Neural cell (in vitro differentiated cells): ENCODE measurements at regions not wholly inside any gene's neighbourhood (a gene's known extent, or its start where the extent isn't known, plus 50 kb on each side); places are given as distances from the start of the nearest gene placed in this dataset.

Experiments
- H2AFZ ChIP-seq: fragments of 200-600, 300-800 bp; sonication (generic), shearing (Covaris generic); 2 replicates; pipeline ENCODE4 v1.6.0; 2014; ENCODE audit warnings: low read depth, mild to moderate bottlenecking, antibody characterized with exemption, low read length, moderate library complexity
- H3F3A ChIP-seq: fragments of 200-600 bp; shearing (Covaris generic); 2 replicates; pipeline ENCODE4 v1.6.1; 2016; ENCODE audit warnings: mild to moderate bottlenecking, moderate library complexity, mixed read lengths, antibody characterized with exemption, low read length; ENCODE audit not compliant: insufficient read depth, poor library complexity, severe bottlenecking
- H3K27ac ChIP-seq: fragments of 200-600, 300-800 bp; sonication (generic), shearing (Covaris generic); 2 replicates; pipeline ENCODE4 v1.5.1; 2014; ENCODE audit warnings: mild to moderate bottlenecking, low read length, moderate library complexity
- H3K27me3 ChIP-seq: fragments of 300-800, 200-600 bp; sonication (generic), shearing (Covaris generic); 2 replicates; pipeline ENCODE4 v1.6.0; 2014; ENCODE audit warnings: mild to moderate bottlenecking, low read depth, low read length, moderate library complexity; ENCODE audit not compliant: insufficient read depth
- H3K36me3 ChIP-seq: fragments of 300-800, 200-600 bp; sonication (generic), shearing (Covaris generic); 2 replicates; pipeline ENCODE4 v1.5.1; 2014; ENCODE audit warnings: mild to moderate bottlenecking, antibody characterized with exemption, low read length, moderate library complexity; ENCODE audit not compliant: insufficient read depth
- H3K4me2 ChIP-seq: fragments of 300-800, 200-600 bp; sonication (generic), shearing (Covaris generic); 2 replicates; pipeline ENCODE4 v1.6.0; 2014; ENCODE audit warnings: mild to moderate bottlenecking, low read length
- H3K4me3 ChIP-seq: fragments of 300-800, 200-600 bp; sonication (generic), shearing (Covaris generic); 2 replicates; pipeline ENCODE4 v1.5.1; 2014; ENCODE audit warnings: mild to moderate bottlenecking, low read length, moderate library complexity
- H3K79me2 ChIP-seq: fragments of 200-600 bp; shearing (Covaris generic); replicated peaks from 2 replicates; pipeline ENCODE4 v1.6.0; 2014; ENCODE audit warnings: mild to moderate bottlenecking, low read length, moderate library complexity; ENCODE audit not compliant: insufficient read depth
- H3K9ac ChIP-seq: fragments of 300-800, 200-600 bp; sonication (generic), shearing (Covaris generic); 2 replicates; pipeline ENCODE4 v1.6.1; 2016; ENCODE audit warnings: mild to moderate bottlenecking, low read length, mixed read lengths
- H3K9me2 ChIP-seq: fragments of 200-600 bp; shearing (Covaris generic); 2 replicates; pipeline ENCODE4 v1.6.1; 2016; ENCODE audit warnings: mild to moderate bottlenecking, low read length, mixed read lengths; ENCODE audit not compliant: insufficient read depth
- H3K9me3 ChIP-seq: fragments of 200-600, 300-800 bp; sonication (generic), shearing (Covaris generic); 2 replicates; pipeline ENCODE4 v1.6.1; 2016; ENCODE audit warnings: mild to moderate bottlenecking, mixed run types, low read length, moderate library complexity, mixed read lengths
- H4K20me1 ChIP-seq: fragments of 200-600 bp; shearing (Covaris generic); 2 replicates; pipeline ENCODE4 v1.6.1; 2016; ENCODE audit warnings: mild to moderate bottlenecking, mixed run types; ENCODE audit not compliant: insufficient read depth
- EP300 ChIP-seq: fragments of 450-650 bp; conservative IDR thresholded peaks from 2 replicates; pipeline ENCODE4 v1.6.1; 2014; ENCODE audit warnings: antibody characterized with exemption, mild to moderate bottlenecking, moderate library complexity; ENCODE audit not compliant: poor library complexity, severe bottlenecking
- EZH2 ChIP-seq: fragments of 200-600, 300-800 bp; shearing (Covaris generic), sonication (generic); IDR thresholded peaks from 2 replicates; pipeline ENCODE4 v1.6.1; 2014; ENCODE audit warnings: antibody characterized with exemption, low read length, borderline replicate concordance, mild to moderate bottlenecking; ENCODE audit not compliant: insufficient read depth, poor library complexity, severe bottlenecking
- MXI1 ChIP-seq: fragments of 450-650 bp; conservative IDR thresholded peaks from 2 replicates; pipeline ENCODE4 v1.6.1; 2014; ENCODE audit warnings: antibody characterized with exemption, mild to moderate bottlenecking; ENCODE audit not compliant: poor library complexity, severe bottlenecking
- POLR2AphosphoS5 ChIP-seq: IDR thresholded peaks from 2 replicates; pipeline ENCODE4 v1.6.1; 2012
- RAD21 ChIP-seq: fragments of 450-650 bp; conservative IDR thresholded peaks from 2 replicates; pipeline ENCODE4 v1.6.1; 2014; ENCODE audit warnings: antibody characterized with exemption, mild to moderate bottlenecking, moderate library complexity
- SMC3 ChIP-seq: fragments of 450-650 bp; conservative IDR thresholded peaks from 2 replicates; pipeline ENCODE4 v1.6.1; 2014; ENCODE audit warnings: antibody characterized with exemption, mild to moderate bottlenecking, moderate library complexity; ENCODE audit not compliant: poor library complexity
- TAF1 ChIP-seq: IDR thresholded peaks from 2 replicates; pipeline ENCODE4 v1.6.1; 2012; ENCODE audit warnings: low read depth
- TF ChIP-seq, protein P1 (sequence below): fragments of 450-650 bp; IDR thresholded peaks from 2 replicates; pipeline ENCODE4 v1.5.1; 2014; ENCODE audit warnings: antibody characterized with exemption, mild to moderate bottlenecking, moderate library complexity; ENCODE audit not compliant: poor library complexity, severe bottlenecking
- TF ChIP-seq, protein P2 (sequence below): IDR thresholded peaks from 2 replicates; pipeline ENCODE4 v1.6.1; 2012; ENCODE audit warnings: borderline replicate concordance

DNA sequence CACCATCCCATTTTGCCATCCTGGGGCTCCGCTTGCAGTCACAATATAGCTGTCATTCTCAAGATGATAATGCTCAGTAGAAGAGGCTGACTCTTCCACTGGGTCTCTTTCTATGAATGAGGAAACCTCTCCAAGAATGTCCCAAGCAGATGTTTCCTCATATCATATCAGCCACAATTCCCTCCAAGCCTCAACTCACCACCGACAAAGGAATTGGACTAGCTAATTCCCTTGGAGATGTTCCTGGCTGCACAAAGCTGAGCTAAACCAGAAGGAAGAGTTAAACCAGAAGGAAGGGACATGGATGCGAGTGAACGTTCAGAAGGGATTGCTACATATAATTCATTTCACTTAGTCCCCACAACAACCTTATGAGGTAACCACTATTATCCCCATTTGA is 65.0 kb upstream of the NPAS2 start:
- no peaks in the 10 kb centered on the region for H3K27me3 ChIP-seq
- no peak overlapping the region for H3K4me3 ChIP-seq
- H3K9me2 ChIP-seq, result no peaks in the 10 kb centered on the region
- no peaks in the 10 kb centered on the region for H3K79me2 ChIP-seq
- no peak overlapping the region for H3K4me2 ChIP-seq
- no peak overlapping the region for H2AFZ ChIP-seq
- no peak overlapping the region for H3K27ac ChIP-seq
- TF ChIP-seq EZH2, result no peak
- no peak for TF ChIP-seq POLR2AphosphoS5
- TF ChIP-seq, protein P1, sequence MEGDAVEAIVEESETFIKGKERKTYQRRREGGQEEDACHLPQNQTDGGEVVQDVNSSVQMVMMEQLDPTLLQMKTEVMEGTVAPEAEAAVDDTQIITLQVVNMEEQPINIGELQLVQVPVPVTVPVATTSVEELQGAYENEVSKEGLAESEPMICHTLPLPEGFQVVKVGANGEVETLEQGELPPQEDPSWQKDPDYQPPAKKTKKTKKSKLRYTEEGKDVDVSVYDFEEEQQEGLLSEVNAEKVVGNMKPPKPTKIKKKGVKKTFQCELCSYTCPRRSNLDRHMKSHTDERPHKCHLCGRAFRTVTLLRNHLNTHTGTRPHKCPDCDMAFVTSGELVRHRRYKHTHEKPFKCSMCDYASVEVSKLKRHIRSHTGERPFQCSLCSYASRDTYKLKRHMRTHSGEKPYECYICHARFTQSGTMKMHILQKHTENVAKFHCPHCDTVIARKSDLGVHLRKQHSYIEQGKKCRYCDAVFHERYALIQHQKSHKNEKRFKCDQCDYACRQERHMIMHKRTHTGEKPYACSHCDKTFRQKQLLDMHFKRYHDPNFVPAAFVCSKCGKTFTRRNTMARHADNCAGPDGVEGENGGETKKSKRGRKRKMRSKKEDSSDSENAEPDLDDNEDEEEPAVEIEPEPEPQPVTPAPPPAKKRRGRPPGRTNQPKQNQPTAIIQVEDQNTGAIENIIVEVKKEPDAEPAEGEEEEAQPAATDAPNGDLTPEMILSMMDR, result no peak
- TF ChIP-seq, protein P2, sequence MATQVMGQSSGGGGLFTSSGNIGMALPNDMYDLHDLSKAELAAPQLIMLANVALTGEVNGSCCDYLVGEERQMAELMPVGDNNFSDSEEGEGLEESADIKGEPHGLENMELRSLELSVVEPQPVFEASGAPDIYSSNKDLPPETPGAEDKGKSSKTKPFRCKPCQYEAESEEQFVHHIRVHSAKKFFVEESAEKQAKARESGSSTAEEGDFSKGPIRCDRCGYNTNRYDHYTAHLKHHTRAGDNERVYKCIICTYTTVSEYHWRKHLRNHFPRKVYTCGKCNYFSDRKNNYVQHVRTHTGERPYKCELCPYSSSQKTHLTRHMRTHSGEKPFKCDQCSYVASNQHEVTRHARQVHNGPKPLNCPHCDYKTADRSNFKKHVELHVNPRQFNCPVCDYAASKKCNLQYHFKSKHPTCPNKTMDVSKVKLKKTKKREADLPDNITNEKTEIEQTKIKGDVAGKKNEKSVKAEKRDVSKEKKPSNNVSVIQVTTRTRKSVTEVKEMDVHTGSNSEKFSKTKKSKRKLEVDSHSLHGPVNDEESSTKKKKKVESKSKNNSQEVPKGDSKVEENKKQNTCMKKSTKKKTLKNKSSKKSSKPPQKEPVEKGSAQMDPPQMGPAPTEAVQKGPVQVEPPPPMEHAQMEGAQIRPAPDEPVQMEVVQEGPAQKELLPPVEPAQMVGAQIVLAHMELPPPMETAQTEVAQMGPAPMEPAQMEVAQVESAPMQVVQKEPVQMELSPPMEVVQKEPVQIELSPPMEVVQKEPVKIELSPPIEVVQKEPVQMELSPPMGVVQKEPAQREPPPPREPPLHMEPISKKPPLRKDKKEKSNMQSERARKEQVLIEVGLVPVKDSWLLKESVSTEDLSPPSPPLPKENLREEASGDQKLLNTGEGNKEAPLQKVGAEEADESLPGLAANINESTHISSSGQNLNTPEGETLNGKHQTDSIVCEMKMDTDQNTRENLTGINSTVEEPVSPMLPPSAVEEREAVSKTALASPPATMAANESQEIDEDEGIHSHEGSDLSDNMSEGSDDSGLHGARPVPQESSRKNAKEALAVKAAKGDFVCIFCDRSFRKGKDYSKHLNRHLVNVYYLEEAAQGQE, result no peak
- TF ChIP-seq SMC3, result no peak
- TF ChIP-seq TAF1, result no peak
- no peak for TF ChIP-seq EP300
- no peak for TF ChIP-seq RAD21
- TF ChIP-seq MXI1, result no peak
- H3K9ac ChIP-seq, result no peak overlapping the region
- H3F3A ChIP-seq, result no peaks in the 10 kb centered on the region
- H3K36me3 ChIP-seq, result no peaks in the 10 kb centered on the region
- H4K20me1 ChIP-seq, result no peaks in the 10 kb centered on the region
- no peaks in the 10 kb centered on the region for H3K9me3 ChIP-seq

DNA sequence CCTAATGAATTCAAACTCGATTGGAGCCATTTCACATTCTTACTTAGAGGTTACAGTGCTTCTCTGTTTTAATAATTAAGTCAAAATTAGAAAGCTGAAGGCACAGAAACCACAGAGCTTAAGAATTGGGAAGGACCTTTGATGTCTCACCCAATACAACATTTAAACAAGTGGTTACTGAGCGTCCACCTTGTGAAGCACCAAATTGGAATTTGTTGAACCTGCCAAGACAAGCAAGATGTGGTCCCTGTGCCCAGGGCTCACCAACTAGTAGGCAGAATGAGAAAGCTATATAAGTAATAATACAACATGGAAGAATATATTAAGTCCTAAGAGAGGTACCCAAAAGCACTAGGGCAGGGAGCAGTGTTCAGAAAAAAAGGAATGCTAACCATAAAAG is 64.5 kb upstream of the NPAS2 start:
- H2AFZ ChIP-seq, result no peak overlapping the region
- no peak overlapping the region for H3K4me2 ChIP-seq
- H3K27me3 ChIP-seq, result no peaks in the 10 kb centered on the region
- H3K9ac ChIP-seq, result no peak overlapping the region
- H3F3A ChIP-seq, result no peaks in the 10 kb centered on the region
- H3K27ac ChIP-seq, result no peak overlapping the region
- TF ChIP-seq, protein P2, result no peak
- TF ChIP-seq EZH2 (no peak), MXI1 (no peak)
- H3K4me3 ChIP-seq, result no peak overlapping the region
- no peaks in the 10 kb centered on the region for H3K36me3 ChIP-seq
- H4K20me1 ChIP-seq, result no peaks in the 10 kb centered on the region
- H3K79me2 ChIP-seq, result no peaks in the 10 kb centered on the region
- no peaks in the 10 kb centered on the region for H3K9me3 ChIP-seq
- H3K9me2 ChIP-seq, result no peaks in the 10 kb centered on the region
